OCI-LY1 (cell line): ENCODE measurements at regions not wholly inside any gene's neighbourhood (a gene's known extent, or its start where the extent isn't known, plus 50 kb on each side); places are given as distances from the start of the nearest gene placed in this dataset.

Source experiments
- H2AFZ ChIP-seq: fragments of 200-600 bp; sonication (generic), shearing (Covaris generic); 2 replicates; pipeline ENCODE4 v1.6.0; 2014; ENCODE audit warnings: antibody characterized with exemption, mild to moderate bottlenecking, low read length
- H3F3A ChIP-seq: fragments of 200-600 bp; sonication (generic), shearing (Covaris generic); 2 replicates; pipeline ENCODE4 v1.6.0; 2014; ENCODE audit warnings: mild to moderate bottlenecking, antibody characterized with exemption, low read length, moderate library complexity; ENCODE audit not compliant: insufficient read depth
- H3K27ac ChIP-seq: fragments of 200-600 bp; sonication (generic); 2 replicates; pipeline ENCODE4 v1.5.1; 2014; ENCODE audit warnings: low read length, mixed run types, mild to moderate bottlenecking, low read depth; ENCODE audit not compliant: poor library complexity, severe bottlenecking
- H3K27me3 ChIP-seq: fragments of 200-600 bp; sonication (generic); 2 replicates; pipeline ENCODE4 v1.6.0; 2014; ENCODE audit warnings: antibody characterized with exemption, mild to moderate bottlenecking, low read length, moderate library complexity; ENCODE audit not compliant: insufficient read depth
- H3K36me3 ChIP-seq: fragments of 200-600 bp; sonication (generic); 2 replicates; pipeline ENCODE4 v1.6.1; 2014; ENCODE audit warnings: mild to moderate bottlenecking, antibody characterized with exemption, low read length, moderate library complexity, mixed read lengths; ENCODE audit not compliant: insufficient read depth
- H3K4me1 ChIP-seq: fragments of 200-600 bp; sonication (generic); 2 replicates; pipeline ENCODE4 v1.5.1; 2014; ENCODE audit warnings: mild to moderate bottlenecking, low read length, moderate library complexity; ENCODE audit not compliant: insufficient read depth, severe bottlenecking
- H3K4me2 ChIP-seq: fragments of 200-600 bp; sonication (generic), shearing (Covaris generic); 2 replicates; pipeline ENCODE4 v1.6.1; 2014; ENCODE audit warnings: low read length
- H3K4me3 ChIP-seq: fragments of 200-600 bp; sonication (generic); 2 replicates; pipeline ENCODE4 v1.5.1; 2014; ENCODE audit warnings: low read length, low read depth, mild to moderate bottlenecking, mixed read lengths; ENCODE audit not compliant: poor library complexity, severe bottlenecking
- H3K79me2 ChIP-seq: fragments of 200-600 bp; shearing (Covaris generic); 2 replicates; pipeline ENCODE4 v1.6.1; 2016; ENCODE audit warnings: mixed run types, low read length, mixed read lengths; ENCODE audit not compliant: insufficient read depth
- H3K9ac ChIP-seq: fragments of 200-600 bp; sonication (generic), shearing (Covaris generic); 2 replicates; pipeline ENCODE4 v1.6.1; 2014; ENCODE audit warnings: mild to moderate bottlenecking, low read length, mixed read lengths
- H3K9me2 ChIP-seq: fragments of 200-600 bp; sonication (generic), shearing (Covaris generic); 2 replicates; pipeline ENCODE4 v1.6.1; 2014; ENCODE audit warnings: low read depth, mild to moderate bottlenecking, low read length, mixed read lengths
- H3K9me3 ChIP-seq: fragments of 200-600 bp; shearing (Covaris generic); 2 replicates; pipeline ENCODE4 v1.6.1; 2014; ENCODE audit warnings: low read length, mixed read lengths
- H4K20me1 ChIP-seq: fragments of 200-600 bp; sonication (generic), shearing (Covaris generic); 2 replicates; pipeline ENCODE4 v1.6.0; 2016; ENCODE audit warnings: mild to moderate bottlenecking, low read length; ENCODE audit not compliant: insufficient read depth
- CTCF ChIP-seq: fragments of 200-600 bp; sonication (generic), shearing (Covaris generic); IDR thresholded peaks from 2 replicates; pipeline ENCODE4 v1.5.1; 2017; ENCODE audit warnings: mild to moderate bottlenecking, antibody characterized with exemption, low read length, moderate library complexity, mixed read lengths
- EZH2 ChIP-seq: fragments of 200-600 bp; sonication (generic), shearing (Covaris generic); IDR thresholded peaks from 2 replicates; pipeline ENCODE4 v1.8.0; 2017; ENCODE audit warnings: borderline replicate concordance, mixed run types, mild to moderate bottlenecking, antibody characterized with exemption, low read length, moderate library complexity, mixed read lengths

- TF ChIP-seq CTCF (no peak), EZH2 (no peak)
- no peak overlapping the region for H3K4me2 ChIP-seq
Observed at GRCh38 chr22:48205161-48205560, 1442.7 kb downstream of the TBC1D22A start.

GRCh38 chr22:48204296-48204695 lies 1441.8 kb downstream of the TBC1D22A start:
- no peaks in the 10 kb centered on the region for H3K79me2 ChIP-seq
- H3K9me2 ChIP-seq = no peaks in the 10 kb centered on the region
- no peaks in the 10 kb centered on the region for H4K20me1 ChIP-seq
- peaks cover 11% of the 10 kb centered on the region; the same call in 1 of the 2 replicates for H3K27me3 ChIP-seq
- no peak overlapping the region for H3K4me2 ChIP-seq
- no peaks in the 10 kb centered on the region for H3K36me3 ChIP-seq
- H3K4me3 ChIP-seq = no peak overlapping the region
- no peaks in the 10 kb centered on the region for H3K4me1 ChIP-seq
- H3F3A ChIP-seq = no peaks in the 10 kb centered on the region
- TF ChIP-seq EZH2 (no peak), CTCF (no peak)
- no peaks in the 10 kb centered on the region for H3K9me3 ChIP-seq
- no peak overlapping the region for H2AFZ ChIP-seq
- H3K9ac ChIP-seq = no peak overlapping the region
- H3K27ac ChIP-seq = no peak overlapping the region

More at GRCh38 chr22:48205161-48205560, 1442.7 kb downstream of the TBC1D22A start:
- Histone ChIP-seq H3K27me3 (peaks cover 11% of the 10 kb centered on the region; the same call in 1 of the 2 replicates), H3K9me3 (no peaks in the 10 kb centered on the region), H3F3A (no peaks in the 10 kb centered on the region), H3K27ac (no peak overlapping the region), H3K9ac (no peak overlapping the region), H3K9me2 (no peaks in the 10 kb centered on the region), H3K79me2 (no peaks in the 10 kb centered on the region), H4K20me1 (no peaks in the 10 kb centered on the region), H3K4me3 (no peak overlapping the region), H3K4me1 (no peaks in the 10 kb centered on the region), H2AFZ (no peak overlapping the region), H3K36me3 (no peaks in the 10 kb centered on the region)

- no peak overlapping the region for H3K4me2 ChIP-seq
- no peaks in the 10 kb centered on the region for H3K9me3 ChIP-seq
- H3K27ac ChIP-seq = no peak overlapping the region
- no peak overlapping the region for H3K4me3 ChIP-seq
- no peaks in the 10 kb centered on the region for H3F3A ChIP-seq
- TF ChIP-seq EZH2 (no peak), CTCF (no peak)
- H3K79me2 ChIP-seq = no peaks in the 10 kb centered on the region
- H4K20me1 ChIP-seq = no peaks in the 10 kb centered on the region
- H3K9ac ChIP-seq = no peak overlapping the region
- H3K9me2 ChIP-seq = no peaks in the 10 kb centered on the region
- no peak overlapping the region for H2AFZ ChIP-seq
- no peaks in the 10 kb centered on the region; the same call in 1 of the 2 replicates for H3K36me3 ChIP-seq
- no peaks in the 10 kb centered on the region for H3K27me3 ChIP-seq
- H3K4me1 ChIP-seq = no peaks in the 10 kb centered on the region
Observed at GRCh38 chr22:48199667-48200066, 1437.2 kb downstream of the TBC1D22A start.
